IgD-negative memory B cell (primary cell): ENCODE measurements at regions not wholly inside any gene's neighbourhood (a gene's known extent, or its start where the extent isn't known, plus 50 kb on each side); places are given as distances from the start of the nearest gene placed in this dataset.

Experiments used
- H3K27ac Mint-ChIP-seq, 3 donors: one replicate each; pipeline ENCODE4 v1.8.0; 2020 to 2022; ENCODE audit warnings: mild to moderate bottlenecking in 3 of 3, mixed read lengths in 3 of 3, moderate library complexity in 1 of 3
- H3K27me3 Mint-ChIP-seq: one replicate; pipeline ENCODE4 v1.8.0; 2021; ENCODE audit warnings: mixed read lengths
- H3K36me3 Mint-ChIP-seq: one replicate; pipeline ENCODE4 v1.8.0; 2020; ENCODE audit warnings: mild to moderate bottlenecking, mixed read lengths
- H3K4me1 Mint-ChIP-seq, 3 donors: one replicate each; pipeline ENCODE4 v1.8.0; 2020 to 2022; ENCODE audit warnings: mixed read lengths in 3 of 3, mild to moderate bottlenecking in 1 of 3
- H3K4me3 Mint-ChIP-seq, 4 donors: one replicate each; pipeline ENCODE4 v1.8.0; 2020 to 2022; ENCODE audit warnings: mild to moderate bottlenecking in 4 of 4, mixed read lengths in 4 of 4, moderate library complexity in 3 of 4
- H3K9me3 Mint-ChIP-seq, 3 donors: one replicate each; pipeline ENCODE4 v1.8.0; 2020 to 2021; ENCODE audit warnings: mixed read lengths in 3 of 3, mild to moderate bottlenecking in 1 of 3

DNA sequence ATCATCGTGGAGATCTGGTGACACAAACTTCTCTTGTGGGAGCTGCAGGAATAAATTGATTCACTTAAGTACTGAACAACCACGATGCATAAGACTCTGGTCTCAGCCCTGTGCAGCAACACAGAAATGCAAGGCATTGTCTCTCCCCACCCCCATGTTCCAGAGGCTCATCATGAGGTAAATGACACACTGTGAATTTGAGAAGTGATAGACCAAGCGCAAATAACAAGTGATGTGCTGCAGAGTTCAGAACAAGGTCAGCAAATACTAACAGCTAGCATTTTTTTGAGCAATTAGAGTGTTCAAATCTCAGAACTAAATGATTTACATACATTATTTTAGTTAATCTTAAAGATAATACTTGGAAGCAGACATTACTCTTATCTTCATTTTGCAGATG lies 223.7 kb downstream of the SEC16B start:
- H3K4me3 Mint-ChIP-seq = peak overlapping the region in 1 of 4 donors; percentile 28
- no peaks in the 10 kb centered on the region for H3K4me1 Mint-ChIP-seq
- peaks cover 2% of the 10 kb centered on the region for H3K27me3 Mint-ChIP-seq
- H3K27ac Mint-ChIP-seq = no peak overlapping the region
- peaks cover 0 to 2% (median 2%) of the 10 kb centered on the region in 3 donors for H3K9me3 Mint-ChIP-seq
- no peaks in the 10 kb centered on the region for H3K36me3 Mint-ChIP-seq

DNA sequence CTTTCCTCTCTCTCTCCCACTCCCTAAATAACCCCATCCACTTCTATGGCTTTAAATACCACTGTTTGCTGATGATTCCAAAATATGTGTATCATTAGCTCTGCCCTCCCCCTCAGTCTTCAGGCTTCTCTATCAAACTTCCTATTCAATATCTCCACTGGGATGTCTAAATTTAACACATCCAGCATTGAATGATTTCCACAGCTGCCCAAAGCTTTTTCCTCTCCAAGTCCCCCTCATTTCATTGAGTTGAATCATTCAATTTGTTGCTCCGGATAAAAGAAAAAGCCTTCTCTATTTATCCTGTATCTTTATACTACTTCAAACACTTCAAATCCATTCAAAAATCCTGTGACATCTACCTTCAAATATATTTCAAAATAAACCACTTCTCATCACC lies 225.0 kb downstream of the SEC16B start:
- Mint-ChIP-seq H3K4me1 (no peaks in the 10 kb centered on the region), H3K4me3 (no peak overlapping the region), H3K9me3 (peaks cover 0 to 2% (median 0%) of the 10 kb centered on the region in 3 donors), H3K27ac (no peak overlapping the region), H3K36me3 (no peaks in the 10 kb centered on the region), H3K27me3 (peaks cover 2% of the 10 kb centered on the region)

DNA sequence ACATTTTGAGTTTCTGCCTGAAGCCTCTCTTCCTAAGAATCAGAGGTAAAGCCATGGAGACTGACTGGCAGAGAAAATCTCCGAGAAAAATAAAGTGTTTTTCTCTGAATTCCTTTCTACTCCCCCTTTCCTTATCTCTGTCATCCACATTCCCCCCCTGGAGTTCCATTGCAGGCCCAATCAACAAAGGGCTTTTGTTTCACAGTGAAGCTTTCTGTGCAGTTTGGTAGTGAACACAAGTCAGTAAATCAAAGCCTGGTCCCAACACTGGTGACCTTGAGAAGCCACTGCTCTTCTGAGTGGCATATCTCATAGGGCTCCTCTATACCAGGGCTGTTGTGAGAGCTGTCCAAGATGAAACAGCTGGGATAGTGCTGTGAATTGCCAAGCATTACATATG lies 228.4 kb downstream of the SEC16B start:
- no peak overlapping the region for H3K27ac Mint-ChIP-seq
- no peaks in the 10 kb centered on the region for H3K4me1 Mint-ChIP-seq
- H3K36me3 Mint-ChIP-seq = no peaks in the 10 kb centered on the region
- no peak overlapping the region for H3K4me3 Mint-ChIP-seq
- peaks cover 2% of the 10 kb centered on the region for H3K27me3 Mint-ChIP-seq
- H3K9me3 Mint-ChIP-seq = peaks cover 0 to 2% (median 0%) of the 10 kb centered on the region in 3 donors

DNA sequence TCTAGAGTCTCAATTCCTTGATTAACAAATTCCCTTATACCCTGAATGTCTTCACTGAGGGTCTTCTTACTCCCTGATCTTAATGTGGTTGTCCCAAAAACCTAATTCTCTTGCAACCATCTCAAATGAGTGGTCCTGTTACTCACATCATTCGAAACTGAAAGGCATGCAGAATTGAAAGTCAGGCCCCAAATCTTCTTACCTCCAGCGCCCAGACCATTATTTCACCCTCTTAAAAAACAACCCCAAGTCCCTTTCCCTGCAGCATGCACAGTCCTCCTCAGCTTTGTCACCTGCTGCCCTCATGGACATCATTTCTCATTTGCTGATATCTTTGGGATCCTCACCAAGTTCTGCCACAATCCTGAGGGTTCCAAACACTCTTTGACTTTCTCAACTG lies 230.1 kb downstream of the SEC16B start:
- no peaks in the 10 kb centered on the region for H3K4me1 Mint-ChIP-seq

DNA sequence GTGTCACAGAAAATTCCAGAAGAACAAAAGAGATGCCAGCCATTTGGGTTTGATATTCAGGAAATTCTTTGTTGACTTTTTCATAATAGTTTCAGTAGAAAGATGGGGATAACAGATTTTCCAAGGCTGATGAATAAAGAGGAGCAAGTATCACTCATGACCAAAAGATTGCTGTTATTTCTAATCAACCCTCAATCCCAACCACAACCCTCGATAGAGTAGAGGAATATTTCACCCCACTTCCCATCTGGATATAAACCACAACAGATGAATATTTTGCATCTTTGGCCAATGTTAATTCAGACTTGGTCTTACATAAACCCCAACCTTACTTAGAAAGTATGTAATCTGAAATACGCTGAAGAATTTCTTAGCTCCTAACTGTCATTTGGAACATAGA lies 232.4 kb downstream of the SEC16B start:
- Mint-ChIP-seq H3K4me1 (no peaks in the 10 kb centered on the region), H3K9me3 (peaks cover 0 to 2% (median 0%) of the 10 kb centered on the region in 3 donors), H3K27ac (no peak overlapping the region), H3K27me3 (no peaks in the 10 kb centered on the region), H3K4me3 (no peak overlapping the region), H3K36me3 (no peaks in the 10 kb centered on the region)

More for the DNA sequence above, 230.1 kb downstream of the SEC16B start:
- no peaks in the 10 kb centered on the region for H3K36me3 Mint-ChIP-seq
- H3K27ac Mint-ChIP-seq = no peak overlapping the region
- H3K9me3 Mint-ChIP-seq = peaks cover 0 to 2% (median 0%) of the 10 kb centered on the region in 3 donors
- H3K27me3 Mint-ChIP-seq = no peaks in the 10 kb centered on the region
- H3K4me3 Mint-ChIP-seq = no peak overlapping the region

DNA sequence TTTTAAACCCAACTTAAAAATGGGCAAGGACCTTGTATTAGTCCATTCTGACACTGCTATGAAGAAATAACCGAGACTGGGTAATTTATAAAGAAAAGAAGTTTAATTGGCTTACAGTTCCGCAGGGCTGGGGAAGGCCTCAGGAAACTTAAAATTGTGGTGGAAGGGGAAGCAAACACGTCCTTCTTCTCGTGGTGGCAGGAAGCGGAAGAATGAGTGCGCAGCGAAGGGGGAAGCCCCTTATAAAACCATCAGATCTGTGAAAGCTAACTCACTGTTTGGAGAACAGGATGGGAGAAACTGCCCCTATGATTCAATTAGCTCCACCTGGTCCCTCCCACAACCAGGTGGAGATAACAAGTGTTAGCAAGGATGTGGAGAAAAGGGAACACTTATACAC lies 237.7 kb downstream of the SEC16B start:
- no peak overlapping the region for H3K27ac Mint-ChIP-seq
- no peaks in the 10 kb centered on the region for H3K4me1 Mint-ChIP-seq
- no peak overlapping the region for H3K4me3 Mint-ChIP-seq
- H3K36me3 Mint-ChIP-seq = no peaks in the 10 kb centered on the region
- H3K27me3 Mint-ChIP-seq = no peaks in the 10 kb centered on the region
- H3K9me3 Mint-ChIP-seq = peaks cover 0 to 5% (median 0%) of the 10 kb centered on the region in 3 donors

DNA sequence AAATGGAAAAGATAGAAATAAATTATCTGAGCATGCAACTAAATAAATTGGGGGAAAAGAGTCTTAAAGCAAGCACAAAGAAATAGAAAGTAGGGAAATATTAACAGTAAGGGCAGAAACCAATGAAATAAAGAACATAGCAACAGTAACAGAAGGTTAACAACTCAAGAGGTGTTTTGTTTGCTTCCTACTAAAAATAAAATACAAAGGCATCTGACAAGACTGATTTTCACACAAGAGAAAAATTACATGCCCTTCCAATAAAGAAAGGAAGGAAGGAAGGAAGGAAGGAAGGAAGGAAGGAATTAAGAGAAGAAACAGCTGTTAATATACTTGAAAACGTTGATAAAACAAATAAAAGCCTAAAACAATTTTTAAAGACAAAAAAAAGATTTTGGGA lies 240.2 kb downstream of the SEC16B start:
- no peak overlapping the region for H3K27ac Mint-ChIP-seq
- H3K36me3 Mint-ChIP-seq = peaks cover 1% of the 10 kb centered on the region
- H3K27me3 Mint-ChIP-seq = no peaks in the 10 kb centered on the region
- H3K9me3 Mint-ChIP-seq = peaks cover 3 to 12% (median 5%) of the 10 kb centered on the region in 3 donors
- no peak overlapping the region for H3K4me3 Mint-ChIP-seq
- no peaks in the 10 kb centered on the region for H3K4me1 Mint-ChIP-seq

DNA sequence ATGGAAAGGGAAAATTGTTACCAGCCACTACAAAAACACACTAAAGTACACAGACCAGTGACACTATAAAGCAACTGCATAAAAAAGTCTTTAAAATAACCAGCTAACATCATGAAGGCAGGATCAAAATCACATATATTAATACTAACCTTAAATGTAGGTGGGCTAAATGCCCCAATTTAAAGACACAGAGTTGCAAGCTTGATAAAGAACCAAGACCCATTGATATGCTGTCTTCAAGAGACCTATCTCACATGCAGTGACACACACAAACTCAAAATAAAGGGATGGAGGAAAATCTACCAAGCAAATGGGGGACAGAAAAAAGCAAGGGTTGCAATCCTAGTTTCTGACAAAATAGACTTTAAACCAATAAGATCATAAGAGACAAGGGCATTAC lies 246.3 kb downstream of the SEC16B start:
- Mint-ChIP-seq H3K9me3 (peaks cover 4 to 24% (median 18%) of the 10 kb centered on the region in 3 donors), H3K4me1 (no peaks in the 10 kb centered on the region), H3K36me3 (peaks cover 1% of the 10 kb centered on the region), H3K27me3 (no peaks in the 10 kb centered on the region), H3K27ac (no peak overlapping the region), H3K4me3 (no peak overlapping the region)

DNA sequence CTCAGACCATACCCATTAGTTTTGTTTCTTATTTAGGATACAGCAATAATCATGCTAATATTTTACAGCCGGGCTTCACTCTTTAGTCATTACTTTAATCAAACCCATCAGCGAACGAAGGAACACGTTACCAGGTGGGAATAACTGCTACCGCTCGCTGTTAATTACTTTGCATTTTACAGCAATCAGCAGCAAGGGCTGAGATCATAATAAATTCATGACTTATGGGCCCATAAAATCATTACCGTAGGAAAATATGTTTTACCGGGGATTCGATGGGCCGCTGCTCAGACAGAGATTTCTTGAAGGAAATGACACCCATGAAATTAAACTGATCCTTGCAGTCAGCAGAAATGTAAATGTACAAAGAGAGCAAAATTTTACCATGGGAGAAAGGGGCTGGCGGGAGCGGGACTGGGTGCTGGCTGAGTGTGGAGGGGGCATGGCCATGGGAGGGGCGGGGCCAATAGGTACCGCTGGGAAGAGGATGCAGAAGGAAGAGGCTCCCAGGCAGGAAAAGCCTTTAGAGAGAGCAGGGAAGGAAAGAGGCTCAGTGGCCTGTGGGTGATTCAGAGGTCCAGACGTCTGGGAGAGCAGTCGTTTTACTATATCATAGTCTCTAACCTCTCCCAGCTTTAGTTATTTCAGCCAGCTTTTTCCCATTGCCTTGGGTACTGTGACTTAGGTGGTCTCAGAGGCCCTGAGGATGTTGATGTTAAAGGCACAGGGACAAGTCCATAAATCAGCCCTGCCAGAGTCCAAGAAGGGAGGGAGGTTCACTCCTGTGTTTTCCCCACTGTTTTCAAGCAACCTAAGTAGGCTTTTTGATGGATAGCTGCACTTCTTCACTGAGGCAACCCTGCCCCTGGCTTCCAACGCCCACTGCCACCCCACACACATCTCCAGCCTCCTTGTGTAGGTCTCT lies 258.9 kb downstream of the SEC16B start:
- Mint-ChIP-seq H3K36me3 (peaks cover 2% of the 10 kb centered on the region), H3K4me1 (no peaks in the 10 kb centered on the region), H3K27ac (no peak overlapping the region), H3K27me3 (no peaks in the 10 kb centered on the region), H3K4me3 (no peak overlapping the region), H3K9me3 (peaks cover 0 to 9% (median 3%) of the 10 kb centered on the region in 3 donors)

DNA sequence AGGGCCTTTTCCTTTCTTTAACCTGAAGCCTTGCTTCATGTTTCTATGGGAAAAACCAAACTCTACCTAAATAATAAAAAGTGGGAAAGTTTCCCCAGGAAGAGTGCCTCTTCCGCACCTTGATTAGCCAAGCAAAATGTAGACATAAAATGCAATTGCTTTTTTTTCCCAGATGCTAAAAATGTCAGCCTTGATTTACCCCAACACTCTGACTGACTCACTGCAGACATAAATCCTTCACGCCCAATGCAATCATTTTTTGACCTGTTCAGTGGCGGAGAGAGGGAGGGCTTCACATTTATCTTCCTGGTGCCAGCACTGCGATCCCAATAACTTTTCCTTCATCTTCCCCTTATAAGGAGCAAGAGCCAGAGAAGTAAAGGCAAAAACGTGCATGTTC lies 261.5 kb downstream of the SEC16B start:
- H3K27ac Mint-ChIP-seq = no peak overlapping the region
- H3K4me1 Mint-ChIP-seq = no peaks in the 10 kb centered on the region
- H3K36me3 Mint-ChIP-seq = peaks cover 2% of the 10 kb centered on the region
- H3K4me3 Mint-ChIP-seq = no peak overlapping the region
- H3K9me3 Mint-ChIP-seq = peaks cover 0 to 3% (median 0%) of the 10 kb centered on the region in 3 donors
- no peaks in the 10 kb centered on the region for H3K27me3 Mint-ChIP-seq

DNA sequence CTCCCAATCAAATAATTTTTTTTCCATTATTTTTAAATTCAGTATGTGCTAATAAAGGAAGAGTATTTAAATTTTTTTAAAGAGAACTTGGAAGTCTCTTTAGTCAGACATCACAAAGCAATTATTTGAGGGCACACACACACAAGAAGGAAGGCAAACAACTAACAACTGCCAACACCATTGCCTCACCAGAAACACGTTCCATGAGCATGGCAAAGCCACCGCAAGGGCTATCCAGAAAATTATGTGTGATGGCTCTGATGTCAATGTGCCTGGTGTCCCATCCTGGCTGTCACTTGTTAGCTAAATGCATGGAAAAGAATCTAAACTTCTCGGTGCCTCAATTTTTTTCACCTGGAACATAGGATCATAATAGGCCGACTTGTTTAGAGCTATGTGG lies 262.9 kb downstream of the SEC16B start:
- no peaks in the 10 kb centered on the region for H3K27me3 Mint-ChIP-seq
- H3K4me3 Mint-ChIP-seq = no peak overlapping the region

DNA sequence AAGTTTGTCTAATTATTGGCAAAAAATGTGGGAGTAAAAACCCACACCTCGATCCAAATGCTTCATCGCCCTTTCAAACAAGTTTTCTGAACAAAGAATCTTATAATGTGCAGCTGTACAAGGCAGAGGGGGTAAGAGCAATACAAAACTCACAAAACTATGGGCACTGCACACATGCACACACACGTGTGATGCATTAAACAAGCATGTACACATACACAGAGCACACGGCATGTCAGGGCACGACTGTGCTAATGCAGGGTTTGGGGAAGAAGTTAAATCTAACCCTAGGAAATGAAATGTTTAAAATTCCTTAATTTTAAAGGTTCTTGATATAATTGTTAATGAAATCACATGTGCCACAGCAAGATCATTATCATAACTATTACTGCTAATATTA lies 264.0 kb downstream of the SEC16B start:
- H3K9me3 Mint-ChIP-seq = peaks cover 0 to 3% (median 0%) of the 10 kb centered on the region in 3 donors
- H3K27ac Mint-ChIP-seq = no peak overlapping the region
- H3K4me1 Mint-ChIP-seq = no peaks in the 10 kb centered on the region
- H3K27me3 Mint-ChIP-seq = no peaks in the 10 kb centered on the region
- H3K4me3 Mint-ChIP-seq = no peak overlapping the region
- H3K36me3 Mint-ChIP-seq = peaks cover 2% of the 10 kb centered on the region

More for the DNA sequence above, 262.9 kb downstream of the SEC16B start:
- Mint-ChIP-seq H3K9me3 (peaks cover 0 to 3% (median 0%) of the 10 kb centered on the region in 3 donors), H3K4me1 (no peaks in the 10 kb centered on the region), H3K27ac (no peak overlapping the region), H3K36me3 (peaks cover 2% of the 10 kb centered on the region)

DNA sequence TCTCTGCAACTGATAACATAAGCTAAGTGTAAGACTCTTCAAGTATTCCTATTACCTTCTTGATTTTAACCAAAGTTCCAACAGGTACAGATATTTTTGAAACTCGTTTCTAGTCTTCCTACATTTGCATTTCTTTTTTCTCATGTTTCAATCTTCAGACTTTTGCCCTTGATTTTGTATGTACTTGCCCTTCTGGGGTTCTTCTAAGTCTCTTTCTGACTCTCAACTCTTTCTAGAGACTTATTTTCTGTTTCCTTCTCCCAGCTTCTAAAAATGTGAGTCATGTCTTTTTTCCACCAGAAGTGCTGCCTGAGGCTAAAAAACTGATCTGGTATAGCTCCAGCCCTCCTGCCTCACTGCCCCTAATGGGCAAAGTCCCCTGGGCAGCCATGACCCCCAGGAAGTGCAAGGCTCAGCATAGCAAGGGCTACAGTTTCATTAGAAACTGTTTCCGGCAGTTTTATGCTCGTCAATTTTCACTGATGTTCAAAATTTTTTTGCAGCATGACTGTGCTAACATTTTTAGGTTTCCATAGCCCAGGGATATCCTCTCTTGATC lies 265.9 kb downstream of the SEC16B start:
- H3K27me3 Mint-ChIP-seq = no peaks in the 10 kb centered on the region
- H3K27ac Mint-ChIP-seq = no peak overlapping the region
- H3K36me3 Mint-ChIP-seq = no peaks in the 10 kb centered on the region

DNA sequence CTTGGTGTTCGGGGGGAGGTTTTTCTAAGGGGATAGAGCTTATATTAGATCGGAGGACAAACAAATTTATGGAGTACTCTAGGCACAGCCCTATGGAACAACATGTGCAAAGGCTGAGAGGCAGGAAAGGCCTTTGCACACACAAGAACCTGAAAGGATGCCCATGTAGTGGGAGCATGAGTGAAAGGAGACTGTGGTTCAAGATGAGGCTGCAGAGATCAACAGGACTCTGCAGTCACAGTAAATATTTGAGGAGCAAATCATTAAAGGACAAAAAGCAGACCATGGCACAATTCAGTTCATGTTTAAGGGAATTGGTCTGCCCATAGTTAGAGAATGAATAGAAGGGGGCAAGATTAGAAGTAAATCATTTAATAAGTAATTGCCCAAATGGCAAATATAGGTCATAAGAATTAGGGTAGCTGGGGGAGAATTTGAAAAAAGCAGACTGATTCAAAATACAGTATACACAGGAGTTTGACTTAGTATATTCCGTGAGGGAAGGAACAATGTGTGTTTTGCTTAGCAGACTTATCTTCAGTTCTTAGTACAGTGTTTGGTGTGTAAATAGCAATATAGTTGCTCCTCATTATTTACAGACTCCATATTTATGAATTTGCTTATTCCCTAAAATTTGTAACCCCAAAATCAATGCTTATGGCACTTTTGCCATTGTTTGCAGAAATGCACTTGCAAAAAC lies 268.1 kb downstream of the SEC16B start:
- Mint-ChIP-seq H3K9me3 (peaks cover 0 to 3% (median 0%) of the 10 kb centered on the region in 3 donors), H3K27me3 (no peaks in the 10 kb centered on the region), H3K4me3 (no peak overlapping the region), H3K4me1 (no peaks in the 10 kb centered on the region), H3K27ac (no peak overlapping the region), H3K36me3 (no peaks in the 10 kb centered on the region)

More for the DNA sequence above, 265.9 kb downstream of the SEC16B start:
- H3K4me1 Mint-ChIP-seq = no peaks in the 10 kb centered on the region
- H3K9me3 Mint-ChIP-seq = no peaks in the 10 kb centered on the region
- H3K4me3 Mint-ChIP-seq = no peak overlapping the region

DNA sequence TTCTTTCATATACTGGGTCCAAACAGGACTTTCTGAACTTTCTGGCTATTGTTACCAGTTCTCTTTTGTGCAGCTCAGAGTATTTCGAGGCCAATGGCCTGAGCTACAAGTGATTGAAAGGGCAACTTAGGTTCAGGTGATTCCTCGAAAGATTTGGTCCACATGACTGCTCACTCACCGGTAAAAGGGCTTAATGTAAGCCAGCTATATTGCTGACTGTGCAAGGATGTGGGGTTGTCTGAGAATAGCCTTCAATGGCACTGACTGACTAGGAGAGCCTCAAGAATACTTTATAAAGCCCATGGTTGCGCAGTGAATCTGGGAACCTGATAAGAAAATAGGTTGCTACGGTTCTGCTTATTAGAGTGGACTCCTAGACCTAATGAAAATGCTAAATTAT lies 269.0 kb downstream of the SEC16B start:
- H3K9me3 Mint-ChIP-seq = peaks cover 0 to 3% (median 0%) of the 10 kb centered on the region in 3 donors
- no peaks in the 10 kb centered on the region for H3K36me3 Mint-ChIP-seq
- H3K4me3 Mint-ChIP-seq = no peak overlapping the region
- H3K27ac Mint-ChIP-seq = no peak overlapping the region
- H3K4me1 Mint-ChIP-seq = no peaks in the 10 kb centered on the region
- H3K27me3 Mint-ChIP-seq = no peaks in the 10 kb centered on the region
